ENCODE measurements at regions not wholly inside any gene's neighbourhood (a gene's known extent, or its start where the extent isn't known, plus 50 kb on each side); places are given as distances from the start of the nearest gene placed in this dataset.
A peak's percentile ranks its signal among the peaks of the same experiment; 100 is the strongest.

DNA sequence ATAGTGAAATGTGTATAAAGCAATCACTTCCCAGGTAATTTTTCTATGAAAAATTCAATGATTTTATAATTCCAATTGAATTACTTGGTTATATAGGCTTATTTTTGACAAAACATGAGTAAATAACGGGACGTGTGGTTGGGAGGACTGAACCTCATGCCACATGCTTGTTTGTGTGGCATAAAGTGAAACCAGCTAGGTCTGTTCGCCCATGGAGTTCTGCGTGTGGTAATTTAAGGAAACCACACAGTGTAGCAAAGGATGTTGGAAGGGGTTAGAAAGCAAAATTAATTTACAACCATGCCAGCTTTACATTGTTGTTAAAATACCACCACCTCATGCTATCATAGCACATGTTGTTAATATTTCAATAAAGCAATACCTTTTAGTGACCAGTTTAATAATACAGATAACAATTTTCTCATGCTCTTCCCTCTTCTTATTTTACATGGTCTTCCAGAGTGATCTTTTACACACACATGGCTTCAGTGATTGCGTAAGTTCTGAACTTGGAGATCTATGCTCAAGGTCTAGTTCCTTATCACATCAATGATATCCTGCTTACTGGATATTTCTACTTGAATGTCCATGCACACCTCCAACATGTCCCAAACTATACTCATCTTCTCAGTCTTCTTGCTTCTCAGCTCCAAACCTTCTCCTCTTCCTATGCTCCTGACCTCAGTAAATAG is 156.4 kb upstream of the ITGA4 start:
- DNase-seq (ENCODE audit: low read depth in 2 of 2, low spot score in 1 of 2) = no peak

- DNase-seq (ENCODE audit: low read depth in 2 of 2, low spot score in 1 of 2) = no peak
Observed at GRCh38 chr2:181304011-181304844, 153.0 kb upstream of the ITGA4 start.

DNA sequence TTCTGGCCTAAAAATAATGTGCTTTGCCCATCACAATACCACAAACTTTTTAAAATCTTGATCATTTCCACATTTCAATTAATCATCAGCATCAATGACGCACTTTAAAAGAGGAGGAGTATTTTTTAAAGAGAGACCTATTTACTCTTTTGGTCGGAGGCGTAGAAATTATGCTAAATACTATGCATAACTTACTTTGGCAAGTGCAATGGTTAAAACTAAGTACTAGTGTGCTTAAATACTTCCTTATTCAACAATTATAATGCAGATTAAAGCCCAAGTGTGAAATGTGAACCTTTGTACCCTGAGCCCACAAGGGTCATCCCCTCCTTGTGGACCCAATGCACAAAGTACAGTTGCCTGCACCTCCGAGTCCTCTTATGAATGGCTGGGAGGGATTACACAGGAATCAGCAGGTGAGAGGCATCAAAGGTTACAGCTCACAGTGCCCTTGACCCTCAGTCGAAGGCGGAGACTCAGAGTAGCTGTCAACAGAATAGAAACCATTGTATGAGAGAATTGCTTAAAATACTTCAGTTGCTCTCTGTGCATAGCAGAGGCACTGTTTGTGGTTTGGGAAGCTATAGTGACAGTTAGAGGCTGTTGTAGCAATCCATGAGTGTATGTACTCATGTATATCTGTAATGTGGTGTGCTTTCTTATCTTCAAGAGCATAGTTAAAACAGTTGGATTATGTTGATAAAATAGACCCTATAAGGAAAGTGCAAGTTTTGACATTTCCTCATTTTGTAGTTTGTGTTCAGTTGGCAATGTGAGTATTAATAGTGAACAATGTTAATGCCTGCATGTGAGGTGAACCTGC is 151.7 kb upstream of the ITGA4 start:
- DNase-seq (ENCODE audit: low read depth in 2 of 2, low spot score in 1 of 2) = no peak

DNA sequence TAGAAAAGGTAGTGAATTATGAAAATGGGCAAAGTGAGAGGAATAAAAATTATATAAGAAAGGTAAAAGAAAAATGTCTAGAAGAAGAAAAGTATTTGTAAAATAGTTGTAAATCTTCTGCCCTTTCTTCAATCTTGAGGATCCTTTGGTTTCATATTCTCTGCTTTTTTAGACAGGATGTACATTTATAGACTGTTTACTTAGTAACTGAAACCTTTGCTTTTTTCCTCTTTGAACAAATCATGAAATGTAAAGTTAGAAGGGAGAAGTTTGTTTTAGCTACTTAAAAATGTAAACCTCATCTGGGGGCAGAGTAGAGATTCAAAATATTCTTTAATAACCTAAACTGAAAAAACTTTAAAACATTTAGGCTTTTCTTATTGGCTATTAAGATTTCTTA is 150.4 kb upstream of the ITGA4 start:
- no peak for DNase-seq (ENCODE audit: low read depth in 2 of 2, low spot score in 1 of 2)

DNA sequence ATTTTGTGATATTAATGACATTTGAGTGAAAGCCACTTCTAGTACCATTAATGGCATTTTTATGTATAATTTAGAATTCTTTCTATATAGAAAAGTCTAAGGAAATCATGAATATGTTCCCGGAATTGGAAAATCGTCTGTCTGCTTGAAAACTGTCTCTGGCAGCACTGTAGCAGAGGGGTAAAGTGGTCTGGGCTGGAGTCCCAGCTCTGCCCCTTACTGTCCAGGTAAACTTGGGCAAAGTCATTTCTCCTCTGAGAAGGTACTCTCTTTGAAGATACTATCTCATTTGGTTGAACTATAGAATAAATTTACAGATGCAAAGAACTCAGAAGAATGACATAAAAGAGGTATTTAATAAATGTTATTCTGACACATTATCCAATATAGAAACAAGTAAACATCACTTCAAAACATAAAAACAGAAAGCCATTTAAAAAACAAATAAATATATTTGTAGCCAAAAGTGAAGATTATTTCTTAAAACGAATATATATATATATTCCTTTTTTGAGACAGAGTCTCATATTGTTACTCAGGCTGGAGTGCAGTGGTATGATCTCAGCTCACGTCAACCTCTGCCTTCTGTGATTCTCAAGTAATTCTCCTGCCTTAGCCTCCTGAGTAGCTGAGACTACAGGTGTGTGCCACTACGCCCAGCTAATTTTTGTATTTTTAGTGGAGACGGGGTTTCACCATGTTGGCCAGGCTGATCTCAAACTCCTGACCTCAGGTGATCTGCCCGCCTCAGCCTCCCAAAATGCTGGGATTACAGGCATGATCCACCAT is 149.8 kb upstream of the ITGA4 start:
- DNase-seq (ENCODE audit: low read depth in 2 of 2, low spot score in 1 of 2) = no peak

GRCh38 chr2:181308766-181309515 is 148.2 kb upstream of the ITGA4 start:
- DNase-seq (ENCODE audit: low read depth in 2 of 2, low spot score in 1 of 2) = no peak

DNA sequence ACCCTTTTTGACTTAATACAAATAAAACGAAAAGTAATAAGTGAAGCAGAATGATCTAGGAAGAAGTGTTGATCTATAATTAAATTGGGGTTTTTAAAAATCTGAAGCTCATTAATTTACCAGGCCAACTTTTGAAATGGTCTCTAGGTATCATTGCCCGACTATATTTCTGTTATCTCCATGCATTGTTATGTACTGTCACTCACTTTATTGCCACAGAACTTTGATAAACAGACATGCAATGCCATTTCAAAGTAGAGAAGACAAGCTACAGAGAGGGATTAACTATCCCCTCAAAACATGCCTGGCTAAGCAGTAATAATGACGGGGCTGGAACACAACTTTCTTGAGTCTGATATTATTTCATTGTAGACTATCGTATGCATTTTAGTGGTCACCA is 147.6 kb upstream of the ITGA4 start:
- DNase-seq (ENCODE audit: low read depth in 2 of 2, low spot score in 1 of 2) = no peak

- DNase-seq (ENCODE audit: low read depth in 2 of 2, low spot score in 1 of 2) = no peak
Observed at GRCh38 chr2:181310967-181311366, 146.2 kb upstream of the ITGA4 start.

GRCh38 chr2:181311837-181312236 is 145.3 kb upstream of the ITGA4 start:
- DNase-seq (ENCODE audit: low read depth in 2 of 2, low spot score in 1 of 2) = no peak

DNA sequence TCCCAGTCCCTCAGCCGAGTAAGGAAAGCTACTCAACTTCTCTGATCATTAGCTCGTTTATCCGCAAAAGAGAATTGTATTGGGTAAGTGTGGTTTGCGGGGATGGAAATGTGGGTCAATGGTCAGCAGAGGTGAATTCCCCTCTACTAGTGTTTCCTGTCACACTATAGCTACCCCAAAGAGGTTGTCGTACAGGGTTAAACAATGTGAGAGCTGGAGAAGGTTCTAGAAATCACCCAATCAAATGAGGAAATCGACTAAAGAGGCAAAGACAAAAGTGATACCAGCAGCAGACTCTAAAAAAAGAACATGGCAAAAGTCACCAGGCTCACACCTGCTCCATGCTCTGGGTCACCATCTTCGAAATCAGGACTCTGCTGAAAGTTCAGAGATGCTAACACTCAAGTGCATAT is 144.7 kb upstream of the ITGA4 start:
- peak in 1 of 2 donors; percentile 21 for DNase-seq (ENCODE audit: low read depth in 2 of 2, low spot score in 1 of 2)

DNA sequence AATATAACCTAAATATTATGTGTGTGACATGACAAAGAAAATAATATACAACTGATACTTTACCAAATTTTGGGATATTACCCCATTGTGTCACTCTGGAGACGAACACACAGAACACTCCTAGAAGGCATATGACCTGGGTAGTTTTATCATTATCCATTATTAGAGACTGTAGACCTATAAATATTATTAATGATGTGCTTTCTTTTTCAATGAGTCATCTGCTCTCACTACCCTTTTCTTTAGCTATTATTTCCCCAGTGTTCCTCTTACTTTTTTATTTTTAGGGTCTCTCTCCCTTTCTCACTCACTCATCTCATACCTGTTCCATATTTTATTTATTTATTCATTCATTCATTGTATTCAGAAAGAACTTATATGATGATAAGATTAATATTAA is 143.3 kb upstream of the ITGA4 start:
- no peak for DNase-seq (ENCODE audit: low read depth in 2 of 2, low spot score in 1 of 2)

DNA sequence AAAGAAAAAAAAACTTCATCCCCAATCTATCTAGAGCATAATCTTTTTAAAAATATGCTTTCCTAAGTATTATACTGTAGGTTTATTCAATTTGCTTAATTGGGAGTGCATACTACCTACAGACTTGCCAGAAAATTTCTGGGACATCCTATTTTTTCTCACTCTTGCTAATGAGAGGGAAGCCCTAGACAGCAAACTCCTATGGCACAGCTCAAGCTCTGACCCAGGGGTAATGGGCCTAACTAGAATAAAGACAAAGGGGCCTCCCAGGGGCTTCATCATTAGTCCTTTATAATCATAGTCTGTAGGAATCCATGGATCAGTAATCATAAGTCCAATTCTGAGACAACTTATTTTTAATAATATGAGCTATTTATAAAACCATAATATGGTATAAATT is 142.6 kb upstream of the ITGA4 start:
- DNase-seq (ENCODE audit: low read depth in 2 of 2, low spot score in 1 of 2) = no peak

DNA sequence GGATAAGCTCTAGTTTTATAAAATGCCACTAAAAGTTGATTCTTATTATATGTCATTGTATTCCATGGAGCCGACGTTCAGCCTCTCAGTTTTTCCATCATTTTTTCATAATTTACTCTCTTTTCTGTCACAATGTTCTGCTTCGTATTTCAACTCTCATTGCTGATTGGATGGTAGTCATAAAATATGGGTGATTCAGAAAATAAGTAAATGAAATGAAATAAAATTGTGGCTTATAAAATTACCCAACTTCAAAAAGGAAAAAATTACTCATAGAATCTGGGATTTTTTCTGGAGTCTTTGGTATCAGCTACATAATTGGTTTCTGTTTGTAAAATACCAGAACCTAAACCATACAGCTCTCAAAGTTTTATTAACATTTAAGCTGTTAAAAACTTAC is 139.7 kb upstream of the ITGA4 start:
- DNase-seq (ENCODE audit: low read depth in 2 of 2, low spot score in 1 of 2) = no peak

DNA sequence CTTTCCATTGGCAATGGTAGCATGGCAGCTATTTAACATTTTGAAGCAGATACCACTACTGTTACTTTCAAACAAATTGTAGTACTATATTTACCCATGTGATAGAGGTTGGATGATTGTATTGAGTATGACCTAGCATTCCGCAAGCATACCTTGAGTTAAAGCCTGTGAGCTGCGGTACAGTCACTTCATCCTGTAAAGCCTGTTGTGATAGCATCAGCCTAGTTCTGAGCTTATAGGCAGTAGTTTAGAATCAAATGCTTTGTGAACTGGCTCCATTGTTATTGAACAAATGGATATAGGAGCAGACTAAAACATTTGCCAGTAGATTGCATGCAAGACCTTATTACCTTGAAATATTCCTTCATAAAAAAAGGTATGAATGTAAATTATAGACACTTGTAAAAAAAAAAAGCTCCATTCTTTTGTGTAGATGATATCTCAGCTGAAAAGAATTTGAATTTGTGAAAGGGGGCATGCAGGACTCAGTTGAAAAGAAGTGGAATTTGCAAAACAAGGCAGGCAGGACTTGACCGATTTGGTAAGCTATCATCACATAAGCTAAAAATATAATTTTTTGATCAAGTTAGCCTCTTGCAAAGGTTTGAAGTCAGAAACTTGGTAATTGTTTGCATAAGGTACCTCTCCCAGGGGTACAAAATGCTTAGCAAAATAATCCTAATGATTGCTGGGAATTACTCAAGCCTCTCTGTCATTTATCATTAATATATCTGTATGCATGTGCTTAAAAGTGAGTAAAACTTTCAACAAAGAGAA is 138.5 kb upstream of the ITGA4 start:
- no peak for DNase-seq (ENCODE audit: low read depth in 2 of 2, low spot score in 1 of 2)

DNA sequence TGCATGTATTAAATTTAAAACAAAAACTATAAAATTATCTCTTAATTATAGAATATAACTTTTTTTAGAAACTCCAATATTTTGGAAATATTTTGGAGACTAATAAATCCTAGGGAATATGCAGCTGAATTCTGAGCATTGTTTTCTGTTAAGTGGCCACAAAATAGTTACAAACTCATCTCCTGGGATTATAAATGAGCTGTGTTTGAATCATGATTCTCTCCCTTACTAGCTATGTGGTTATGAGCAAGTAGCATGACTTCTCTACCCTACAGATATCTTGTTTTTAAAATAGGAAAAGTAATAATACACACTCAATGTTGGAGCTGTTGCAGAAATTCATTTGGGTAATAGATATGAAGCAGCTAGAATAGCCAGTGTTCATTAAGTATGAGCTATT is 137.9 kb upstream of the ITGA4 start:
- DNase-seq (ENCODE audit: low read depth in 2 of 2, low spot score in 1 of 2) = no peak

DNA sequence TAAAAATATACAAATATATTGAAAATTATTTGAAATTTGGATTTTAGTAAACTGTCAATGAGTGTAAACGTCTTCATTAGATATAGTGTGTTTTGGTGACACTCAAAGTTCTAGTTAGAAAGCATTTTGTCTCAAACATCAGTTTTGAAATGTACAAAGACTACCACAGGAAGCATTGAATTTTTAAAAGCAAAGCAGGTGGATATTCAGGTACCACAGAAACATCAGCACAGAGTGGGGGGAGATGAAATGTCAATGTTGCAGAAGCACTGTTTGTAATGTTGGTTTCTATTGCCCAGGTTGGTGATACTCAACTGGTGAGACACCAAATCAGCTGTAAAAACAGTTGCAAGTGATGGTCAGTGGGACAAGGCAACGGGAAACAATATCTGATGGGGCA is 136.5 kb upstream of the ITGA4 start:
- no peak for DNase-seq (ENCODE audit: low read depth in 2 of 2, low spot score in 1 of 2)

GRCh38 chr2:181324912-181325311 is 132.3 kb upstream of the ITGA4 start:
- no peak for DNase-seq (ENCODE audit: low read depth in 2 of 2, low spot score in 1 of 2)

- DNase-seq (ENCODE audit: low read depth in 2 of 2, low spot score in 1 of 2) = no peak
Observed at GRCh38 chr2:181326661-181327060, 130.5 kb upstream of the ITGA4 start.

GRCh38 chr2:181330286-181330685 is 126.9 kb upstream of the ITGA4 start:
- DNase-seq (ENCODE audit: low read depth in 2 of 2, low spot score in 1 of 2) = no peak

Measured in stimulated activated CD8-positive, alpha-beta memory T cell treated with anti-CD3 and anti-CD28 coated beads, Interleukin-4, amount 100 ng/mL, for 4 hours (primary cell).